ENCODE measurements at regions not wholly inside any gene's neighbourhood (a gene's known extent, or its start where the extent isn't known, plus 50 kb on each side); places are given as distances from the start of the nearest gene placed in this dataset.

DNA sequence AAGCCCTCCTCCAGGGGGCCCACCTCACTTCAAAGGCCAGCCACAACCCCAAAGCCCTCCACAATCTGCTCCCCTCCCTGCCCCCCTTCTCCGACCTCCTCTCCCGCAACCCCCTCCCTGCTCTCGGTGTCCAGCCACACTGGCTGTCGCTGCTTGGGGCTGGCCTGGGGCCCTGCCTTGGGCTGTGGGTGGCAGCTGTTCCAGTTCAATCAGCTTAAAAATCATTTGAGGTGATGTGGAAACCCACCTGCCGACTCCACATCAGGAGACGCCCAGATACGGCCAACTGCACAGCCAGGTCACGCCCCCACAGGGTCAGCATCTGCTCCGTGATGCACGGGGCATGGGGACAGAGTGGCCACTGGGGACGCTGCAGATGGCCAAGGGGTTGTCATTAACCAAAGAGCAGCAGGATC is 107.0 kb upstream of the MVB12B start:
- no peak for TF ChIP-seq POLR2A (IDR thresholded peaks at IDR 0.05)
- TF ChIP-seq, protein P1, sequence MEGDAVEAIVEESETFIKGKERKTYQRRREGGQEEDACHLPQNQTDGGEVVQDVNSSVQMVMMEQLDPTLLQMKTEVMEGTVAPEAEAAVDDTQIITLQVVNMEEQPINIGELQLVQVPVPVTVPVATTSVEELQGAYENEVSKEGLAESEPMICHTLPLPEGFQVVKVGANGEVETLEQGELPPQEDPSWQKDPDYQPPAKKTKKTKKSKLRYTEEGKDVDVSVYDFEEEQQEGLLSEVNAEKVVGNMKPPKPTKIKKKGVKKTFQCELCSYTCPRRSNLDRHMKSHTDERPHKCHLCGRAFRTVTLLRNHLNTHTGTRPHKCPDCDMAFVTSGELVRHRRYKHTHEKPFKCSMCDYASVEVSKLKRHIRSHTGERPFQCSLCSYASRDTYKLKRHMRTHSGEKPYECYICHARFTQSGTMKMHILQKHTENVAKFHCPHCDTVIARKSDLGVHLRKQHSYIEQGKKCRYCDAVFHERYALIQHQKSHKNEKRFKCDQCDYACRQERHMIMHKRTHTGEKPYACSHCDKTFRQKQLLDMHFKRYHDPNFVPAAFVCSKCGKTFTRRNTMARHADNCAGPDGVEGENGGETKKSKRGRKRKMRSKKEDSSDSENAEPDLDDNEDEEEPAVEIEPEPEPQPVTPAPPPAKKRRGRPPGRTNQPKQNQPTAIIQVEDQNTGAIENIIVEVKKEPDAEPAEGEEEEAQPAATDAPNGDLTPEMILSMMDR (IDR thresholded peaks at IDR 0.05) = no peak

All from Peyer's patch (tissue), 4 donors.